HEK293 (cell line): ENCODE measurements at regions not wholly inside any gene's neighbourhood (a gene's known extent, or its start where the extent isn't known, plus 50 kb on each side); places are given as distances from the start of the nearest gene placed in this dataset.

Source experiments
- CTCF ChIP-seq: fragments of 450-650 bp; formaldehyde crosslinking; IDR thresholded peaks from 2 replicates; pipeline ENCODE4 v1.5.1; 2016; ENCODE audit warnings: missing biosample characterization, missing genetic modification characterization
- ZFP37 ChIP-seq: fragments of 450-650 bp; formaldehyde crosslinking; IDR thresholded peaks from 2 replicates; pipeline ENCODE4 v1.5.1; 2016; ENCODE audit warnings: missing biosample characterization, missing genetic modification characterization
- ZNF121 ChIP-seq: fragments of 450-650 bp; formaldehyde crosslinking; IDR thresholded peaks from 2 replicates; pipeline ENCODE4 v1.5.1; 2016; ENCODE audit warnings: missing biosample characterization, missing genetic modification characterization
- ZNF335 ChIP-seq: fragments of 450-650 bp; formaldehyde crosslinking; conservative IDR thresholded peaks from 2 replicates; pipeline ENCODE4 v1.5.1; 2016; ENCODE audit warnings: missing biosample characterization, missing genetic modification characterization
- ZNF398 ChIP-seq: fragments of 450-650 bp; formaldehyde crosslinking; IDR thresholded peaks from 2 replicates; pipeline ENCODE4 v1.5.1; 2017; ENCODE audit warnings: missing biosample characterization, missing genetic modification characterization
- ZSCAN4 ChIP-seq: fragments of 450-650 bp; formaldehyde crosslinking; IDR thresholded peaks from 2 replicates; pipeline ENCODE4 v1.5.1; 2017; ENCODE audit warnings: missing biosample characterization, missing genetic modification characterization
- TF ChIP-seq, protein P1 (sequence below): fragments of 450-650 bp; formaldehyde crosslinking; IDR thresholded peaks from 2 replicates; pipeline ENCODE4 v1.5.1; 2016; ENCODE audit warnings: missing biosample characterization, missing genetic modification characterization
- TF ChIP-seq, protein P2 (sequence below): fragments of 450-650 bp; formaldehyde crosslinking; IDR thresholded peaks from 2 replicates; pipeline ENCODE4 v1.5.1; 2016; ENCODE audit warnings: missing biosample characterization, missing genetic modification characterization
- TF ChIP-seq, protein P3 (sequence below): sonication (generic); formaldehyde crosslinking; IDR thresholded peaks from 2 replicates; pipeline ENCODE4 v1.8.1; 2022; ENCODE audit warnings: mild to moderate bottlenecking, moderate library complexity, missing genetic modification reagents

DNA sequence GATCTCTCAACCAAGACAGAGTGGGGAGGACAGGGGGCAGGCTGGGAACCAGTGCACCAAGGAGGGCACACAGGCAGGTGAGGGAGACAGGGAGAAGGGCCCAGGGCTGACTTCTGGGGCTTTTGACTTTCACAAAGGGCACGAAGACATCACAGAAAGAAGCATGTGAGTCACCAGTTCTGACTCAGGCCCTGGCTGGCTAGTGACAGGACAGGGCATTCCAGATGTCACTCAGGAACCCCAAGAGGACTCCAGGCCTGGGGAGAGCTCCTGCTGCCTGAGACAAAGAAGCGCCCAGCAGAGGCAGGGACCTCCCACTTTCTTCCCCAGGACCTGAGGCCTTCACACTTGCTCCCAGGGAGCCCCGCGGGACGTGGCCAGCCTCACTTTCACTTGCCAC, 497.2 kb downstream of the BUD13 start:
- TF ChIP-seq, protein P1, sequence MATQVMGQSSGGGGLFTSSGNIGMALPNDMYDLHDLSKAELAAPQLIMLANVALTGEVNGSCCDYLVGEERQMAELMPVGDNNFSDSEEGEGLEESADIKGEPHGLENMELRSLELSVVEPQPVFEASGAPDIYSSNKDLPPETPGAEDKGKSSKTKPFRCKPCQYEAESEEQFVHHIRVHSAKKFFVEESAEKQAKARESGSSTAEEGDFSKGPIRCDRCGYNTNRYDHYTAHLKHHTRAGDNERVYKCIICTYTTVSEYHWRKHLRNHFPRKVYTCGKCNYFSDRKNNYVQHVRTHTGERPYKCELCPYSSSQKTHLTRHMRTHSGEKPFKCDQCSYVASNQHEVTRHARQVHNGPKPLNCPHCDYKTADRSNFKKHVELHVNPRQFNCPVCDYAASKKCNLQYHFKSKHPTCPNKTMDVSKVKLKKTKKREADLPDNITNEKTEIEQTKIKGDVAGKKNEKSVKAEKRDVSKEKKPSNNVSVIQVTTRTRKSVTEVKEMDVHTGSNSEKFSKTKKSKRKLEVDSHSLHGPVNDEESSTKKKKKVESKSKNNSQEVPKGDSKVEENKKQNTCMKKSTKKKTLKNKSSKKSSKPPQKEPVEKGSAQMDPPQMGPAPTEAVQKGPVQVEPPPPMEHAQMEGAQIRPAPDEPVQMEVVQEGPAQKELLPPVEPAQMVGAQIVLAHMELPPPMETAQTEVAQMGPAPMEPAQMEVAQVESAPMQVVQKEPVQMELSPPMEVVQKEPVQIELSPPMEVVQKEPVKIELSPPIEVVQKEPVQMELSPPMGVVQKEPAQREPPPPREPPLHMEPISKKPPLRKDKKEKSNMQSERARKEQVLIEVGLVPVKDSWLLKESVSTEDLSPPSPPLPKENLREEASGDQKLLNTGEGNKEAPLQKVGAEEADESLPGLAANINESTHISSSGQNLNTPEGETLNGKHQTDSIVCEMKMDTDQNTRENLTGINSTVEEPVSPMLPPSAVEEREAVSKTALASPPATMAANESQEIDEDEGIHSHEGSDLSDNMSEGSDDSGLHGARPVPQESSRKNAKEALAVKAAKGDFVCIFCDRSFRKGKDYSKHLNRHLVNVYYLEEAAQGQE (tag by site-specific recombination) = no peak
- TF ChIP-seq ZFP37 (tag by site-specific recombination) (no peak), CTCF (tag by site-specific recombination) (no peak), ZSCAN4 (no peak), ZNF398 (tag by site-specific recombination) (no peak), ZNF335 (tag by site-specific recombination) (no peak), ZNF121 (tag by site-specific recombination) (no peak)
- TF ChIP-seq, protein P2, sequence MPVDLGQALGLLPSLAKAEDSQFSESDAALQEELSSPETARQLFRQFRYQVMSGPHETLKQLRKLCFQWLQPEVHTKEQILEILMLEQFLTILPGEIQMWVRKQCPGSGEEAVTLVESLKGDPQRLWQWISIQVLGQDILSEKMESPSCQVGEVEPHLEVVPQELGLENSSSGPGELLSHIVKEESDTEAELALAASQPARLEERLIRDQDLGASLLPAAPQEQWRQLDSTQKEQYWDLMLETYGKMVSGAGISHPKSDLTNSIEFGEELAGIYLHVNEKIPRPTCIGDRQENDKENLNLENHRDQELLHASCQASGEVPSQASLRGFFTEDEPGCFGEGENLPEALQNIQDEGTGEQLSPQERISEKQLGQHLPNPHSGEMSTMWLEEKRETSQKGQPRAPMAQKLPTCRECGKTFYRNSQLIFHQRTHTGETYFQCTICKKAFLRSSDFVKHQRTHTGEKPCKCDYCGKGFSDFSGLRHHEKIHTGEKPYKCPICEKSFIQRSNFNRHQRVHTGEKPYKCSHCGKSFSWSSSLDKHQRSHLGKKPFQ (tag by site-specific recombination) = no peak
- TF ChIP-seq, protein P3, sequence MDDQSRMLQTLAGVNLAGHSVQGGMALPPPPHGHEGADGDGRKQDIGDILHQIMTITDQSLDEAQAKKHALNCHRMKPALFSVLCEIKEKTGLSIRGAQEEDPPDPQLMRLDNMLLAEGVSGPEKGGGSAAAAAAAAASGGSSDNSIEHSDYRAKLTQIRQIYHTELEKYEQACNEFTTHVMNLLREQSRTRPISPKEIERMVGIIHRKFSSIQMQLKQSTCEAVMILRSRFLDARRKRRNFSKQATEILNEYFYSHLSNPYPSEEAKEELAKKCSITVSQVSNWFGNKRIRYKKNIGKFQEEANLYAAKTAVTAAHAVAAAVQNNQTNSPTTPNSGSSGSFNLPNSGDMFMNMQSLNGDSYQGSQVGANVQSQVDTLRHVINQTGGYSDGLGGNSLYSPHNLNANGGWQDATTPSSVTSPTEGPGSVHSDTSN (CRISPR knock-in tag) = no peak
